CD4-positive, alpha-beta T cell treated with Interleukin-4 for 4 hours (primary cell): ENCODE measurements at regions not wholly inside any gene's neighbourhood (a gene's known extent, or its start where the extent isn't known, plus 50 kb on each side); places are given as distances from the start of the nearest gene placed in this dataset.

ENCODE experiments used
- DNase-seq: peaks from one replicate; pipeline ENCODE4 v3.0.0-alpha.2; 2020

- DNase-seq: no peak
These were observed 119.9 kb upstream of the RND3 start for GRCh38 chr2:150607390-150607811.

- no peak for DNase-seq
These were observed 119.1 kb upstream of the RND3 start for GRCh38 chr2:150606380-150607060.

GRCh38 chr2:150605664-150606063 is 118.2 kb upstream of the RND3 start:
- no peak for DNase-seq

DNA sequence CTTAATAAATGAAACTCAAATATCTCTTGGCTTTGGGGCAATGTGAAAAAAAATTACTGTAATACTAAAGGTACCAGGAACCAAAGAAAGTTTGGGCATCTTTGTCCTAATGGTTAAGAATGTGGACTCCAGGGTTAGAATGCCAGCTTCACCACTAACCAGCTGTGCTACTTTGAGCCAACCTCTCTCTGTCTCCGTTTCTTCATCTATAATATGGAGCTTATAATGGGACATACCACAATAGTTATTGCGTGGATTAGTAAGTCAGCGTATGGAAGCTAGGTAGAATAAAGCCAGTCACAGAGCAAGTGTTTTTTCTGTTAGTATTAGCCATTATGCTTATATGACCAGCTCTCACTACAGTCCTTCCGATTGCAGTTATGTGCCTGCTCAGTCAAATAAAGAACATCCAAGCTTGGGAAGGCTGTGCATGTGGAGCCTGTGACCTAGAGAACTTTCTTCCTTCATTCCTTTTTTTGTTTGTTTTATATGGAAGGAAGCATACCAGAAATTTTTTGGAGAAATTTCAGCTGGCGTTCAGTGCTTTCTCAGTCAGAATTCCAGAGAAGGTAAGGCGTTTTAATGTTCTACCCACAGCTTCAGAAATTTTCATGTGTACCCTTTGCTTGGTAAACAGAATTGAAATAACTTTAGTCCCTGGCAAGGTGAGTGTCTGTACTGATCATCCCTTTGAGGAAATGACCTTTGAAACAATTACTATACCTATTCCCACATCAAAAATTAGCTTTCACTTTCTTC is 114.0 kb upstream of the RND3 start:
- DNase-seq: no peak

GRCh38 chr2:150599889-150600288 is 112.4 kb upstream of the RND3 start:
- DNase-seq: no peak

DNA sequence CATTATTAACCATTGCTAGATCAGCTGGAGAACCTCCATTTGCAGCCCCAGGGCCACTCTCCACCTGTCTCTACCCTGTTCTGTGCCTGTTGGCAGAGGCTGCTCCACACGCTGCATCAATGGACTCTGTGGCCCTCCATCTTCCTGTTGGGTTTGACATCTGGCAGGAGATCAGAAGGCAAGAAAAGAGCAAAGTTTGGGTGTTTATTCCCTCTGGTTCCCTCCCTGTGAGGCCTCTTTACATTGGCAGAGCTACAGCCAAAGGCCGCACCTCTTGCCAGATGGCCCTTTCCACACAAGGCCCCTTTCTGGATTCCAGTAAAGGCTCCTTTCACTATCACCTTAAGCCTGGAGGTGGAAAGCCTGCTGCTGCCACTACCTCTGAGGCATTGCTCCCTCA is 110.9 kb upstream of the RND3 start:
- no peak for DNase-seq

GRCh38 chr2:150595803-150596470 is 108.5 kb upstream of the RND3 start:
- DNase-seq: no peak

DNA sequence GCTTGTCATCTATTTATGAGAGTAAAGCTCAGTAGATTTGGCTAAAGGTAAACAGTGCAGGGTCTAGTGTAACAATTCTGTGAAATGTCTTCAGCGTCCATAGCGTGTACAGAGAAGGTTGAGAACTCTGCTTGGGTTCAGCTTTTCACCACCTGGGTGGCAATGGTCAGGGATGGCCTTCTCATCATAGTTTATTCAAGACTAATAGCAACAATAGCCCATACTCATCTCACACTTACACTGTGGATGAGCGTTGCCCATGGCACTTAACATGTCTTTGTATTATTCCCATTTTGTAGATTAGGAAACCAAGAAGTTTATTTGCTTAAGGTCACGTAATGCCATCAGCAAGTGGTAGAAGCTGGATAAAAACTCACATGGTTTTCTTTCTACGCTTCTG is 106.8 kb upstream of the RND3 start:
- no peak for DNase-seq

GRCh38 chr2:150591496-150592285 is 104.2 kb upstream of the RND3 start:
- DNase-seq: no peak

DNA sequence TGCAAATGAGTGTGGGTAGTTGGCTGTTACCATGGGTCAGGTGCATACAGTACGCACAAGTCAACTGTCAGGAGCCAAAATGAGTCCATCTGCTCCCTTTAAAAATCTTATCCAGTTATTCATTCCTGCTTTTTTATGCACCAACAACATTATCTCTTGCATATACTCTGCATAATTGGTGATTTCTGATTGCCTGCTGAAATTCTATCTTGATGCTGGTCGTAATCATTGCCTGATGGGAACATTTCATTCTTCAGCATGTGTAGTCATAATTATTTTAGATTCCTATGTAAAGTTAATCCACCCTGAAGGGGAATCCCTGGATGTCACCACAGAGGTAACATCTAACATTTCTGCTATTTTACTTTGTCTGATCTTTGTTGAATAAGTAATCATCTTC is 102.2 kb upstream of the RND3 start:
- no peak for DNase-seq

GRCh38 chr2:150588506-150588870 is 101.0 kb upstream of the RND3 start:
- no peak for DNase-seq

- no peak for DNase-seq
These were observed 100.4 kb upstream of the RND3 start for GRCh38 chr2:150587547-150588505.

DNA sequence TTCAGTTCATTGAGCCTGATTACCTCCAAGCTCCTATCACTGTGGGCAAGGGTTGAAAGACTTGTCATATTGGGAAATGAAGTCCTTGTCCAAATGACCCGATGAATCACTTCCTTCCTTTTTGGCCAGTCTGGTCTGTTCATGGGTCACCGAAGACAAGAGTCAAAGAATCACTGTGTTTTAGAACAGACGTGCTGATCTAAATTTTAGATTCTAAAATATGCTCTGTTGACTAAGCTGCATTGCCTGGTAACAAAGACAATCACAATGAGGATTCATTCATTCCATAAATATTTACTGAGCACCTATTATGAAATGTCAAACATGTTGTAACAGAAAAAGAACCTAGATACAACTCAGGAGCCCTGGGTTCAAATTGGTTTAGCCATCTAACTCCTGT is 99.4 kb upstream of the RND3 start:
- no peak for DNase-seq

GRCh38 chr2:150585221-150585971 is 97.9 kb upstream of the RND3 start:
- no peak for DNase-seq

- DNase-seq: no peak
These were observed 96.6 kb upstream of the RND3 start for GRCh38 chr2:150584081-150584480.

DNA sequence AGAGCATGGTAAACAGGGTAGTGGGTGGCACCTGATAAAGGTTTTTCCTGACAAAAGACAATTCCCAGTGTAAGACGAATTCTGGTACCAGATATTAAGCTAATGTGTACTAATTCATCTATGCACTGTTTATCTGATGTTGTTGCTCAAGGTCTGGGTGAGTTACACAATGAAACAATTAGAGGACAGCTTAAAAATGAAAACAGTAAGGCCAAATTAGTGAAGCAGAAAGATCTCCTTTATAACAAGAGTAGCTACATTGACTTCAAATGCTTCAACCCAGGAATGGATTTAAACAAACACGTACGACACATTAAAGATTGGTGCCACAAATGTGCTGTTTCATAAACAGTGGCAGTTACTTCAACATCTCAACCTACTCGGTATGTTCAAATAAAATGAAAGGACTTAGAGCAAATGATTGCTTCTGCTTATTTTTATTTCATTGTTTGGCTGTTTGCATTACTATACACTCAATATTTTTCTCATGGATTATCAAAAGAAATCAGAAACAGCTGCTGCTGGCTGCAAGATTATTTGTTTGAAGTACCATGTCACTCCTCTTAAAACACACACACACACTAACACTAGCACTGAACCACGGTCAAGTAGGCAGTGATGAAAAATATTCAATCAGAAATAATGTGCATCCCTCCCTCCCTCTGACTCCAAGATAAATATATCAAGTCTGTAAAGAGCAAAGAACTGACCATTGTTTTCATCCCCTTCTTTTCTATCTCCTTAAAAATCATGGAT is 94.4 kb upstream of the RND3 start:
- DNase-seq: no peak

DNA sequence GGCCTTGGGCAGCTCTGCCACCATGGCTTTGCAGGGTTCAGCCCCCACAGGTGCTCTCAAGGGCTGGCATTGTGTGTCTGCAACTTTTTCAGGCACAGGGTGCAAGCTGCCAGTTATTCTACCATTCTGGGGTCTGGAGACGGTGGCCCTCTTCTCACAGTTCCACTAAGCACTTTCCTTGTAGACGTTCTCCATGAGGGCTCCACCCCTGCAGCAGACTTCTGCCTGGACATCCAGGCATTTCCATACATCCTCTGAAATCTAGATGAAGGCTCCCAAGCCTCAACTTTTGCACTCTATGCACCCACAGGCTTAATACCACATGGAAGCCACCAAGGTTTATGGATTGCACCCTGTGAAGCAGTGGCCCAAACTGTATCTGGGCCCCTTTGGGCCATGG is 91.0 kb upstream of the RND3 start:
- DNase-seq: no peak

GRCh38 chr2:150575861-150576260 is 88.4 kb upstream of the RND3 start:
- no peak for DNase-seq

- no peak for DNase-seq
These were observed 85.5 kb upstream of the RND3 start for GRCh38 chr2:150572961-150573395.

GRCh38 chr2:150572194-150572766 is 84.8 kb upstream of the RND3 start:
- DNase-seq: no peak
